OCI-LY7 (cell line): ENCODE measurements at regions not wholly inside any gene's neighbourhood (a gene's known extent, or its start where the extent isn't known, plus 50 kb on each side); places are given as distances from the start of the nearest gene placed in this dataset.

Source experiments
- BruUV-seq: library from RNA; stranded (reverse); fragments of 400-500 nt; replicated peaks from 2 replicates; lab custom pipeline; 2021; lab: Mats Ljungman, UMichigan
- CTCF ChIA-PET: fragments of 300-600 bp; sonication (Branson Sonifier 250); formaldehyde crosslinking; loops from one replicate; lab custom pipeline; 2022; ENCODE audit warnings: antibody characterized with exemption; ENCODE audit not compliant: unreplicated experiment; lab: Charles Lee
- POLR2A ChIA-PET: fragments of 300-600 bp; sonication (Branson Sonifier 250); formaldehyde crosslinking; loops from one replicate; lab custom pipeline; 2022; ENCODE audit warnings: antibody characterized with exemption; lab: Charles Lee
- DNase-seq: peaks from one replicate; pipeline ENCODE4 v3.0.0-alpha.2; 2015; ENCODE audit warnings: low spot score
- H2AFZ ChIP-seq: fragments of 200-600 bp; sonication (generic), shearing (Covaris generic); 2 replicates; pipeline ENCODE4 v1.6.1; 2014; ENCODE audit warnings: mild to moderate bottlenecking, antibody characterized with exemption, low read length, moderate library complexity
- H3K27ac ChIP-seq: fragments of 200-600 bp; sonication (generic); 2 replicates; pipeline ENCODE4 v1.5.1; 2014; ENCODE audit warnings: mixed run types, low read depth, mild to moderate bottlenecking, moderate library complexity, low read length, inconsistent platforms; ENCODE audit not compliant: poor library complexity, severe bottlenecking
- H3K36me3 ChIP-seq: fragments of 200-600 bp; sonication (generic); 2 replicates; pipeline ENCODE4 v1.6.1; 2014; ENCODE audit warnings: mild to moderate bottlenecking, antibody characterized with exemption, low read length, moderate library complexity, mixed read lengths; ENCODE audit not compliant: insufficient read depth
- H3K4me1 ChIP-seq: fragments of 200-600 bp; sonication (generic); 2 replicates; pipeline ENCODE4 v1.5.1; 2014; ENCODE audit warnings: mild to moderate bottlenecking, low read length; ENCODE audit not compliant: insufficient read depth, poor library complexity, severe bottlenecking
- H3K4me2 ChIP-seq: fragments of 200-600 bp; sonication (generic); 2 replicates; pipeline ENCODE4 v1.6.1; 2014; ENCODE audit warnings: mild to moderate bottlenecking, low read length
- H3K4me3 ChIP-seq: fragments of 200-600 bp; sonication (generic); 2 replicates; pipeline ENCODE4 v1.5.1; 2014; ENCODE audit warnings: mild to moderate bottlenecking, low read depth, low read length; ENCODE audit not compliant: poor library complexity, severe bottlenecking
- H3K79me2 ChIP-seq: fragments of 200-600 bp; sonication (generic); 2 replicates; pipeline ENCODE4 v1.6.1; 2016; ENCODE audit warnings: low read depth, mild to moderate bottlenecking, low read length, moderate library complexity, mixed read lengths; ENCODE audit not compliant: insufficient read depth
- H3K9me2 ChIP-seq: fragments of 200-600 bp; sonication (generic); 2 replicates; pipeline ENCODE4 v1.6.1; 2016; ENCODE audit warnings: mild to moderate bottlenecking, low read length, mixed read lengths; ENCODE audit not compliant: insufficient read depth
- H3K9me3 ChIP-seq: fragments of 200-600 bp; sonication (generic); 2 replicates; pipeline ENCODE4 v1.6.1; 2014; ENCODE audit warnings: mild to moderate bottlenecking, mixed run types, low read length, mixed read lengths
- H4K20me1 ChIP-seq: fragments of 200-600 bp; sonication (generic); 2 replicates; pipeline ENCODE4 v1.6.1; 2014; ENCODE audit warnings: mild to moderate bottlenecking, antibody characterized with exemption, low read length, moderate library complexity, mixed read lengths; ENCODE audit not compliant: insufficient read depth
- CTCF ChIP-seq: fragments of 200-600 bp; sonication (generic); conservative IDR thresholded peaks from 2 replicates; pipeline ENCODE4 v1.5.1; 2014; ENCODE audit warnings: mild to moderate bottlenecking, antibody characterized with exemption, low read length, moderate library complexity, mixed read lengths
- EZH2phosphoT487 ChIP-seq: fragments of 200-600 bp; sonication (generic); IDR thresholded peaks from 2 replicates; pipeline ENCODE4 v1.6.1; 2018; ENCODE audit warnings: low read depth, borderline replicate concordance, mild to moderate bottlenecking, mixed run types, antibody characterized with exemption, low read length, moderate library complexity, mixed read lengths
- intact Hi-C: fragments of 100-400 bp; cut with micrococcal nuclease; formaldehyde crosslinking; loops from one replicate; pipeline ENCODE4 v1.10.0; 2022; ENCODE audit not compliant: unreplicated experiment

- H3K9me2 ChIP-seq = no peaks in the 10 kb centered on the region
- H2AFZ ChIP-seq = no peak overlapping the region
- no peak for TF ChIP-seq EZH2phosphoT487
- H4K20me1 ChIP-seq = no peaks in the 10 kb centered on the region
- CTCF ChIA-PET = no interaction called here
- no peak overlapping the region for H3K27ac ChIP-seq
- no peaks in the 10 kb centered on the region for H3K9me3 ChIP-seq
- H3K4me2 ChIP-seq = no peak overlapping the region
- H3K4me3 ChIP-seq = no peak overlapping the region
- POLR2A ChIA-PET = no interaction called here
- no TSS peak for BruUV-seq
- H3K4me1 ChIP-seq = no peaks in the 10 kb centered on the region
- intact Hi-C loops = no loop called here
- DNase-seq = no peak
- no peaks in the 10 kb centered on the region for H3K79me2 ChIP-seq
- no peaks in the 10 kb centered on the region for H3K36me3 ChIP-seq
These were observed 418.9 kb upstream of the MAF start for GRCh38 chr16:80019395-80019794.

- no TSS peak for BruUV-seq
- CTCF ChIA-PET = no interaction called here
These were observed 417.9 kb upstream of the MAF start for GRCh38 chr16:80018466-80018865.

GRCh38 chr16:80016731-80017326 lies 416.3 kb upstream of the MAF start:
- no peak for DNase-seq
- TF ChIP-seq EZH2phosphoT487 (no peak), CTCF (no peak)
- intact Hi-C loops = no loop called here
- BruUV-seq = no TSS peak
- no peak overlapping the region for H2AFZ ChIP-seq
- H3K79me2 ChIP-seq = no peaks in the 10 kb centered on the region
- H3K9me3 ChIP-seq = no peaks in the 10 kb centered on the region
- ChIA-PET POLR2A (interaction anchor here (0.6 kb wide), 1 partner anchor 11 kb away, joined by 3 read pairs; no protein-coding TSS in a partner anchor), CTCF (no interaction called here)
- H3K4me3 ChIP-seq = no peak overlapping the region
- no peak overlapping the region for H3K4me2 ChIP-seq
- H3K4me1 ChIP-seq = no peaks in the 10 kb centered on the region
- H4K20me1 ChIP-seq = no peaks in the 10 kb centered on the region
- H3K9me2 ChIP-seq = no peaks in the 10 kb centered on the region
- no peaks in the 10 kb centered on the region for H3K36me3 ChIP-seq
- no peak overlapping the region for H3K27ac ChIP-seq

More at GRCh38 chr16:80018466-80018865, 417.9 kb upstream of the MAF start:
- no peak for DNase-seq
- Histone ChIP-seq H2AFZ (no peak overlapping the region), H3K4me3 (no peak overlapping the region), H3K9me2 (no peaks in the 10 kb centered on the region), H3K9me3 (no peaks in the 10 kb centered on the region), H3K27ac (no peak overlapping the region), H3K36me3 (no peaks in the 10 kb centered on the region), H4K20me1 (no peaks in the 10 kb centered on the region), H3K79me2 (no peaks in the 10 kb centered on the region), H3K4me1 (no peaks in the 10 kb centered on the region), H3K4me2 (no peak overlapping the region)
- TF ChIP-seq EZH2phosphoT487 (no peak), CTCF (no peak)
- intact Hi-C loops = no loop called here
- POLR2A ChIA-PET = interaction anchor here (0.6 kb wide), 1 partner anchor 365 kb away, joined by 4 read pairs; no protein-coding TSS in a partner anchor
